GM12878 (cell line): ENCODE measurements at regions not wholly inside any gene's neighbourhood (a gene's known extent, or its start where the extent isn't known, plus 50 kb on each side); places are given as distances from the start of the nearest gene placed in this dataset.

Experiments used
- ATAC-seq: fragments of 200-7000 bp; cut with Tn5 transposase; 3 replicates; pipeline ENCODE4 v1.9.1; 2020; ENCODE audit warnings: mild to moderate bottlenecking, moderate library complexity
- BruUV-seq: library from RNA; stranded (reverse); fragments of 400-500 nt; replicated peaks from 2 replicates; lab custom pipeline; 2021; lab: Mats Ljungman, UMichigan
- CTCF ChIA-PET: fragments of 300-600 bp; sonication (Branson Sonifier 250); formaldehyde crosslinking; extraction: SDS; loops from one replicate; lab custom pipeline; 2021; ENCODE audit warnings: inconsistent platforms; lab: Yijun Ruan, JAX
- POLR2A ChIA-PET: fragments of 350-600 bp; formaldehyde crosslinking; extraction: SDS; loops from one replicate; lab custom pipeline; 2021; ENCODE audit warnings: inconsistent platforms; lab: Charles Lee
- RAD21 ChIA-PET: fragments of 300-600 bp; sonication (Branson Sonifier 250); formaldehyde crosslinking; loops from one replicate; lab custom pipeline; 2023; ENCODE audit warnings: antibody characterized with exemption; ENCODE audit not compliant: unreplicated experiment; lab: Charles Lee
- SMC1A ChIA-PET: fragments of 300-600 bp; sonication (Branson Sonifier 250); formaldehyde crosslinking; loops from one replicate; lab custom pipeline; 2023; ENCODE audit not compliant: unreplicated experiment, uncharacterized antibody; lab: Charles Lee
- DNase-seq: peaks from one replicate; pipeline ENCODE4 v3.0.0-alpha.2; 2011; ENCODE audit warnings: low read depth, low spot score
- FAIRE-seq: peaks from 3 replicates; lab custom pipeline; 2011; peaks lifted over from hg19 to GRCh38; lab: Jason Lieb, UNC
- H2AFZ ChIP-seq: 2 replicates; pipeline ENCODE4 v1.6.0; 2011; ENCODE audit warnings: low read depth, low read length, control low read depth; ENCODE audit not compliant: control insufficient read depth
- H3K27ac ChIP-seq: 2 replicates; pipeline ENCODE4 v1.5.1; 2011; ENCODE audit warnings: control low read depth; ENCODE audit not compliant: control insufficient read depth, insufficient read depth
- H3K27me3 ChIP-seq, 2 experiments: replicated peaks in 1 of 2; 2 replicates each; pipeline versions ENCODE4 v1.6.0 to v1.6.1; 2011; ENCODE audit warnings: low read length in 1 of 2; ENCODE audit not compliant: control insufficient read depth in 2 of 2, insufficient read depth in 2 of 2
- H3K36me3 ChIP-seq, 2 experiments: 2 replicates each; pipeline ENCODE4 v1.5.1; 2011; ENCODE audit warnings: low read length in 1 of 2; ENCODE audit not compliant: control insufficient read depth in 2 of 2, insufficient read depth in 2 of 2
- H3K4me1 ChIP-seq: 2 replicates; pipeline ENCODE4 v1.6.1; 2011; ENCODE audit warnings: mild to moderate bottlenecking, low read length, moderate library complexity, mixed read lengths; ENCODE audit not compliant: control insufficient read depth, insufficient read depth
- H3K4me2 ChIP-seq: 2 replicates; pipeline ENCODE4 v1.6.0; 2011; ENCODE audit warnings: control low read depth; ENCODE audit not compliant: control insufficient read depth, insufficient read depth
- H3K4me3 ChIP-seq: fragments of 200-600 bp; sonication (generic); 2 replicates; pipeline ENCODE4 v1.5.1; 2016
- H3K79me2 ChIP-seq: 2 replicates; pipeline ENCODE4 v1.6.0; 2011; ENCODE audit warnings: low read length; ENCODE audit not compliant: control insufficient read depth, insufficient read depth
- H3K9ac ChIP-seq: 2 replicates; pipeline ENCODE4 v1.8.0; 2011; ENCODE audit warnings: low read length, control low read depth, mixed read lengths; ENCODE audit not compliant: control insufficient read depth, insufficient read depth
- H3K9me3 ChIP-seq: replicated peaks from 3 replicates; pipeline ENCODE4 v1.5.1; 2011; ENCODE audit warnings: mild to moderate bottlenecking, low read length; ENCODE audit not compliant: control insufficient read depth, insufficient read depth
- H4K20me1 ChIP-seq: 2 replicates; pipeline ENCODE4 v1.6.0; 2011; ENCODE audit not compliant: control insufficient read depth, insufficient read depth
- ATF7 ChIP-seq: fragments of 450-650 bp; IDR thresholded peaks from 2 replicates; pipeline ENCODE4 v1.6.1; 2016; ENCODE audit warnings: low read depth, mild to moderate bottlenecking
- CBX3 ChIP-seq: fragments of 200-600 bp; sonication (generic); IDR thresholded peaks from 2 replicates; pipeline ENCODE4 v1.6.1; 2016; ENCODE audit warnings: low read depth, borderline replicate concordance
- ELK1 ChIP-seq: IDR thresholded peaks from 2 replicates; pipeline ENCODE4 v1.6.1; 2012; ENCODE audit warnings: low read depth, low read length, improper control_type of control experiment
- FOS ChIP-seq: IDR thresholded peaks from 3 replicates; pipeline ENCODE4 v1.6.1; 2011; ENCODE audit warnings: borderline replicate concordance; ENCODE audit not compliant: insufficient read length; ENCODE audit errors: extremely low read depth
- HDAC6 ChIP-seq: fragments of 200-600 bp; sonication (generic); IDR thresholded peaks from one replicate; pipeline ENCODE4 v1.8.0; 2017; ENCODE audit warnings: antibody characterized with exemption; ENCODE audit not compliant: unreplicated experiment
- TAF1 ChIP-seq: IDR thresholded peaks from 2 replicates; pipeline ENCODE4 v1.6.1; 2011; ENCODE audit warnings: mild to moderate bottlenecking, low read depth, low read length, borderline replicate concordance
- TCF7 ChIP-seq: IDR thresholded peaks from 2 replicates; pipeline ENCODE4 v1.6.1; 2014; ENCODE audit warnings: antibody characterized with exemption, borderline replicate concordance
- ZBED1 ChIP-seq: IDR thresholded peaks from 2 replicates; pipeline ENCODE4 v1.6.1; 2016; ENCODE audit warnings: borderline replicate concordance
- WGBS: methylation state at CpG from one replicate; pipeline ENCODE4 v1.1.6; 2016; ENCODE audit warnings: low lambda C conversion rate; ENCODE audit not compliant: insufficient replicate concordance, insufficient coverage; ENCODE audit errors: missing lambda C conversion rate; 5-methylcytosine and 5-hydroxymethylcytosine counted together
- in situ Hi-C: fragments of 300-500 bp; cut with MboI; formaldehyde crosslinking; loops from 9 replicates; pipeline ENCODE4 v1.14.3; 2018; ENCODE audit warnings: mixed read lengths
- intact Hi-C: fragments of 100-400 bp; cut with micrococcal nuclease; formaldehyde crosslinking; loops from one replicate; pipeline ENCODE4 v1.14.2; 2022; ENCODE audit not compliant: unreplicated experiment
- TF ChIP-seq, protein P1 (sequence below): IDR thresholded peaks from 2 replicates; pipeline ENCODE4 v1.6.1; 2012; ENCODE audit warnings: low read depth, low read length, improper control_type of control experiment

GRCh38 chr10:14468023-14468441 lies 137.3 kb upstream of the FRMD4A start:
- WGBS = 32% methylated on average over 12 of the region's 12 CpGs
- no TSS peak for BruUV-seq

More at GRCh38 chr10:14468023-14468441, 137.3 kb upstream of the FRMD4A start:
- no peaks in the 10 kb centered on the region for H3K36me3 ChIP-seq
- in situ Hi-C loops (no loop called here), intact Hi-C loops (no loop called here)
- H3K4me2 ChIP-seq = no peak overlapping the region
- DNase-seq (no peak), ATAC-seq (no peak), FAIRE-seq (no peak)
- H3K9me3 ChIP-seq = no peaks in the 10 kb centered on the region; the same call in 2 of the 3 replicates
- H3K9ac ChIP-seq = no peak overlapping the region
- POLR2A ChIA-PET = no interaction called here
- no peak overlapping the region for H2AFZ ChIP-seq
- H3K79me2 ChIP-seq = no peaks in the 10 kb centered on the region
- TF ChIP-seq FOS (no peak), HDAC6 (no peak), ATF7 (no peak), TAF1 (no peak), ELK1 (no peak), TCF7 (no peak), ZBED1 (no peak), CBX3 (no peak)
- TF ChIP-seq, protein P1, sequence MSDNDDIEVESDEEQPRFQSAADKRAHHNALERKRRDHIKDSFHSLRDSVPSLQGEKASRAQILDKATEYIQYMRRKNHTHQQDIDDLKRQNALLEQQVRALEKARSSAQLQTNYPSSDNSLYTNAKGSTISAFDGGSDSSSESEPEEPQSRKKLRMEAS = no peak
- SMC1A ChIA-PET = no interaction called here
- H4K20me1 ChIP-seq = no peaks in the 10 kb centered on the region
- no peaks in the 10 kb centered on the region; a peak in 1 of 4 replicates for H3K27me3 ChIP-seq
- RAD21 ChIA-PET = no interaction called here
- H3K4me3 ChIP-seq = no peak overlapping the region
- no peak overlapping the region for H3K27ac ChIP-seq
- CTCF ChIA-PET = interaction anchor here (0.5 to 0.9 kb wide), 2 partner anchors 11 to 496 kb away, joined by 3 read pairs; no protein-coding TSS in a partner anchor
- H3K4me1 ChIP-seq = no peaks in the 10 kb centered on the region
